Coronary artery (tissue), 2 donors: ENCODE measurements at regions not wholly inside any gene's neighbourhood (a gene's known extent, or its start where the extent isn't known, plus 50 kb on each side); places are given as distances from the start of the nearest gene placed in this dataset.

Source experiments
- DNase-seq: peaks from one replicate; pipeline ENCODE4 v3.0.0-alpha.2; 2017; ENCODE audit warnings: low spot score
- H3K27ac ChIP-seq, 2 donors: fragments of 200-600 bp; sonication (generic); one replicate each; pipeline ENCODE4 v1.5.1; 2016 to 2019
- H3K4me3 ChIP-seq: fragments of 200-600 bp; sonication (generic); 2 replicates; pipeline ENCODE4 v1.5.1; 2016; ENCODE audit warnings: mild to moderate bottlenecking, moderate library complexity
- TF ChIP-seq, protein P1 (sequence below): fragments of 200-600 bp; sonication (generic); IDR thresholded peaks from one replicate; pipeline ENCODE4 v1.5.1; 2019; ENCODE audit warnings: antibody characterized with exemption

GRCh38 chr6:40323881-40324634 lies 263.1 kb downstream of the LRFN2 start:
- Histone ChIP-seq H3K4me3 (no peak overlapping the region), H3K27ac (no peak overlapping the region)
- TF ChIP-seq, protein P1, sequence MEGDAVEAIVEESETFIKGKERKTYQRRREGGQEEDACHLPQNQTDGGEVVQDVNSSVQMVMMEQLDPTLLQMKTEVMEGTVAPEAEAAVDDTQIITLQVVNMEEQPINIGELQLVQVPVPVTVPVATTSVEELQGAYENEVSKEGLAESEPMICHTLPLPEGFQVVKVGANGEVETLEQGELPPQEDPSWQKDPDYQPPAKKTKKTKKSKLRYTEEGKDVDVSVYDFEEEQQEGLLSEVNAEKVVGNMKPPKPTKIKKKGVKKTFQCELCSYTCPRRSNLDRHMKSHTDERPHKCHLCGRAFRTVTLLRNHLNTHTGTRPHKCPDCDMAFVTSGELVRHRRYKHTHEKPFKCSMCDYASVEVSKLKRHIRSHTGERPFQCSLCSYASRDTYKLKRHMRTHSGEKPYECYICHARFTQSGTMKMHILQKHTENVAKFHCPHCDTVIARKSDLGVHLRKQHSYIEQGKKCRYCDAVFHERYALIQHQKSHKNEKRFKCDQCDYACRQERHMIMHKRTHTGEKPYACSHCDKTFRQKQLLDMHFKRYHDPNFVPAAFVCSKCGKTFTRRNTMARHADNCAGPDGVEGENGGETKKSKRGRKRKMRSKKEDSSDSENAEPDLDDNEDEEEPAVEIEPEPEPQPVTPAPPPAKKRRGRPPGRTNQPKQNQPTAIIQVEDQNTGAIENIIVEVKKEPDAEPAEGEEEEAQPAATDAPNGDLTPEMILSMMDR: no peak
- no peak for DNase-seq

DNA sequence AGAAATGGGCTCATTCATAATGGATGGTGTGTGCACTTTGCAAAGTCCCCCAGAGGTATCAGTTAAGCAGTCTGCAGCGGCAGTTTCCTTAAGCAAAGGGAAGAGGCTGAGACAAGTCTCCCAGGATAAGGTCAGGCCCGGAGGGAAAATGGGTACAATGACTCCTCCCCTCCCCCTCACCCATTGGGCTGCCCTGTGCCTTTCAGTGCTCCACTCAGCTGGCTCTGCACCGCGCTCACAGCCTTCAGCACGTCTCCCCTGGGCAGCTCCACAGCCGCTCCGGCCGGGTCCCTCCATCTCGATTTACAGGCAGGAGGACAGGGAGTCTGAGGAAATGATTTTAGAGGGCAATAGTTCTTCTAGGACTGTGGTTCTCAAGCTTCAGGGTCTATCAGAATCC lies 264.8 kb downstream of the LRFN2 start:
- TF ChIP-seq, protein P1: no peak
- no peak for DNase-seq
- Histone ChIP-seq H3K4me3 (no peak overlapping the region), H3K27ac (no peak overlapping the region)

DNA sequence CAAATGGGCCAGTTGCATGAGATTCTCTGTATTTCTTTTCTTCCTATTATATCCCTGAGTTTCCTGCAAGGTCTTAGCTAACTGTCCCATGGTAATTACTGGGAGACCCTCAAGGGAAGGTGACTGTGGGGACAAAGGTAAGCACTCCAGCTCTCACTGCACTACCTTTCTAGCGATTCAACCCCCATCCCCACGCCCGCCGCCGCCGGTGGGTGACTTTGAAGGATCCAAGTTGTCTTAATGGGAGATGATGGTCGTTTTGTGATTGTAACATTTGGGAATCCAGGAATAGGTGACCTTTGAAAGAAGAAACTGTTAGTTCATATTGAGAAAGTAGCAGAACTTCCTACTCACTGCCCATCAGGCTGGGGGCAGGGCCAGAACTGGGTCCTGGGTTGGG lies 265.5 kb downstream of the LRFN2 start:
- Histone ChIP-seq H3K27ac (no peak overlapping the region), H3K4me3 (no peak overlapping the region)
- TF ChIP-seq, protein P1: no peak
- no peak for DNase-seq

- DNase-seq: no peak
- TF ChIP-seq, protein P1: no peak
- no peak overlapping the region for H3K27ac ChIP-seq
- H3K4me3 ChIP-seq: no peak overlapping the region
These were observed 266.2 kb downstream of the LRFN2 start for GRCh38 chr6:40320947-40321346.

GRCh38 chr6:40320441-40320840 lies 266.7 kb downstream of the LRFN2 start:
- no peak overlapping the region for H3K4me3 ChIP-seq
- no peak overlapping the region for H3K27ac ChIP-seq
- TF ChIP-seq, protein P1: no peak
- no peak for DNase-seq

DNA sequence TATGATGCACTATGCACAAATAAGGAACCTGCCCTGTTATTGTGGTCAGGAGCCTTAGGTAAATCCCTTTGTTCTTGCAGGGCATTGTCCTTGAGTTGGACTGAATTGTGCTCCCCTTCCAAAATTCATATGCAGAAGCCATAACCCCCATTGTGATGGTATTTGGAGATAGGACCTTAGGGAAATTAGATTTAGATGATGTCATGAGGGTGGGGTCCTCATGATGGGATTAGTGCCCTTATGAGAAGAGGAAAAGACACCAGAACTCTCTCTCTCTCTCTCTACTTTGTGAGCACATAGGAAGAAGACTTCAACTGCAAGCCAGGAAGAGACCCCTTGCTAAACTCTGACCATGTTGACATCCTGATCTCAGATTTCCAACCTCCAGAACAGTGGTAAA lies 268.0 kb downstream of the LRFN2 start:
- TF ChIP-seq, protein P1: no peak
- no peak for DNase-seq
- H3K4me3 ChIP-seq: no peak overlapping the region
- no peak overlapping the region for H3K27ac ChIP-seq

- DNase-seq: no peak
- TF ChIP-seq, protein P1: no peak
- H3K4me3 ChIP-seq: no peak overlapping the region
- H3K27ac ChIP-seq: no peak overlapping the region
These were observed 272.1 kb downstream of the LRFN2 start for GRCh38 chr6:40315060-40315459.
